ENCODE measurements at regions not wholly inside any gene's neighbourhood (a gene's known extent, or its start where the extent isn't known, plus 50 kb on each side); places are given as distances from the start of the nearest gene placed in this dataset.

GRCh38 chr1:221109930-221110329 is 230.7 kb downstream of the HLX start:
- no peaks in the 10 kb centered on the region for H3K36me3 ChIP-seq (replicated peaks in 1 of 2; ENCODE audit: control insufficient read depth in 1 of 2, insufficient read depth in 2 of 2, low read length in 2 of 2)
- no peak overlapping the region for H3K4me3 ChIP-seq (replicated peaks in 1 of 3; ENCODE audit: insufficient read depth in 1 of 3, low read depth in 2 of 3, low read length in 3 of 3)
- intact Hi-C loops (cut with micrococcal nuclease; ENCODE audit: unreplicated experiment) (no loop called here), in situ Hi-C loops (cut with HindIII; ENCODE audit: extremely low pct_ligation_motif_present, low pct_unique_long_range_greater_than_20kb) (no loop called here)
- no peaks in the 10 kb centered on the region for H3K79me2 ChIP-seq (ENCODE audit: insufficient read depth, low read length)
- BruUV-seq (replicated peaks): no TSS peak
- H3K27ac ChIP-seq (ENCODE audit: extremely low read length, insufficient read depth, low read length): no peak overlapping the region
- no peak for DNase-seq (ENCODE audit: low spot score)
- ATAC-seq: no peak
- FAIRE-seq: no peak
- H2AFZ ChIP-seq (ENCODE audit: low read length): no peak overlapping the region
- ChIA-PET POLR2A (no interaction called here), CTCF (ENCODE audit: low intra/inter-chr PET ratio, low total read pairs) (no interaction called here)
- no peaks in the 10 kb centered on the region for H3K27me3 ChIP-seq (ENCODE audit: control insufficient read depth in 1 of 2, insufficient read depth in 2 of 2, low read length in 2 of 2)
- no peak overlapping the region for H3K4me2 ChIP-seq (ENCODE audit: low read depth, low read length)
- no peaks in the 10 kb centered on the region for H3K9me3 ChIP-seq (ENCODE audit: low read length)
- TF ChIP-seq ZNF616 (CRISPR knock-in tag; IDR thresholded peaks at IDR 0.05; ENCODE audit: low read depth): no peak
- TF ChIP-seq MAFK (conservative IDR thresholded peaks at IDR 0.05 in 1 of 2, IDR thresholded peaks at IDR 0.05 in 1 of 2; ENCODE audit: low read length in 2 of 2): peak; percentile 7 to 51; a peak in 2 of 4 replicates
- no peak for TF ChIP-seq HMGA1 (CRISPR knock-in tag; conservative IDR thresholded peaks at IDR 0.05)
- no peak for TF ChIP-seq NFIC (IDR thresholded peaks at IDR 0.05; ENCODE audit: low read length)
- TF ChIP-seq, protein P1, sequence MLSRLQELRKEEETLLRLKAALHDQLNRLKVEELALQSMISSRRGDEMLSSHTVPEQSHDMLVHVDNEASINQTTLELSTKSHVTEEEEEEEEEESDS (CRISPR knock-in tag; IDR thresholded peaks at IDR 0.05; ENCODE audit: borderline replicate concordance): no peak
- TF ChIP-seq EZH2 (conservative IDR thresholded peaks at IDR 0.05; ENCODE audit: low read depth, low read length): no peak
- H4K20me1 ChIP-seq (ENCODE audit: insufficient read depth, low read length): no peaks in the 10 kb centered on the region
- H3K9ac ChIP-seq (ENCODE audit: insufficient read depth, low read depth, low read length): no peak overlapping the region
- no peaks in the 10 kb centered on the region for H3K4me1 ChIP-seq (ENCODE audit: insufficient read depth, low read length)

GRCh38 chr1:221117133-221117532 is 237.9 kb downstream of the HLX start:
- no peak for DNase-seq (ENCODE audit: low spot score)
- TF ChIP-seq KDM5A (IDR thresholded peaks at IDR 0.05; ENCODE audit: borderline replicate concordance, low read length) (no peak), IKZF4 (CRISPR knock-in tag; IDR thresholded peaks at IDR 0.05; ENCODE audit: borderline replicate concordance, low read depth, not compliant biosample characterization) (no peak)
- no TSS peak for BruUV-seq (replicated peaks)
- no peak overlapping the region for H3K27ac ChIP-seq (ENCODE audit: extremely low read length, insufficient read depth, low read length)
- H3K4me1 ChIP-seq (ENCODE audit: insufficient read depth, low read length): no peaks in the 10 kb centered on the region
- ChIA-PET CTCF (ENCODE audit: low intra/inter-chr PET ratio, low total read pairs) (no interaction called here), POLR2A (no interaction called here)
- no peaks in the 10 kb centered on the region for H4K20me1 ChIP-seq (ENCODE audit: insufficient read depth, low read length)
- no peak overlapping the region for H3K9ac ChIP-seq (ENCODE audit: insufficient read depth, low read depth, low read length)
- H2AFZ ChIP-seq (ENCODE audit: low read length): no peak overlapping the region
- no peaks in the 10 kb centered on the region for H3K27me3 ChIP-seq (ENCODE audit: control insufficient read depth in 1 of 2, insufficient read depth in 2 of 2, low read length in 2 of 2)
- H3K4me2 ChIP-seq (ENCODE audit: low read depth, low read length): no peak overlapping the region
- WGBS (ENCODE audit: low lambda C conversion rate): 22% methylated on average over 1 of the region's 1 CpG
- H3K36me3 ChIP-seq (replicated peaks in 1 of 2; ENCODE audit: control insufficient read depth in 1 of 2, insufficient read depth in 2 of 2, low read length in 2 of 2): no peaks in the 10 kb centered on the region
- no peak for FAIRE-seq
- no peaks in the 10 kb centered on the region for H3K9me3 ChIP-seq (ENCODE audit: low read length)
- no peaks in the 10 kb centered on the region for H3K79me2 ChIP-seq (ENCODE audit: insufficient read depth, low read length)
- ATAC-seq: no peak
- no peak overlapping the region for H3K4me3 ChIP-seq (replicated peaks in 1 of 3; ENCODE audit: insufficient read depth in 1 of 3, low read depth in 2 of 3, low read length in 3 of 3)
- intact Hi-C loops (cut with micrococcal nuclease; ENCODE audit: unreplicated experiment): no loop called here
- in situ Hi-C loops (cut with HindIII; ENCODE audit: extremely low pct_ligation_motif_present, low pct_unique_long_range_greater_than_20kb): no loop called here

Data from HepG2 (cell line).